ENCODE measurements at regions not wholly inside any gene's neighbourhood (a gene's known extent, or its start where the extent isn't known, plus 50 kb on each side); places are given as distances from the start of the nearest gene placed in this dataset.

GRCh38 chr15:38683382-38684242 lies 119.0 kb upstream of the RASGRP1 start:
- Mint-ChIP-seq H3K4me1 (ENCODE audit: low read depth) (peaks cover 4% of the 10 kb centered on the region), H3K36me3 (ENCODE audit: insufficient read depth) (no peaks in the 10 kb centered on the region), H3K9me3 (ENCODE audit: low read depth) (peaks cover 4% of the 10 kb centered on the region), H3K27ac (no peak overlapping the region), H3K4me3 (ENCODE audit: low read depth) (no peak overlapping the region), H3K27me3 (peaks cover 17% of the 10 kb centered on the region)
- TF ChIP-seq CTCF (IDR thresholded peaks at IDR 0.05; ENCODE audit: unreplicated experiment): peak; percentile 82
- peak; percentile 25 for DNase-seq (ENCODE audit: low spot score, unreplicated experiment)

- Mint-ChIP-seq H3K4me3 (ENCODE audit: low read depth) (no peak overlapping the region), H3K27me3 (peaks cover 14% of the 10 kb centered on the region), H3K36me3 (ENCODE audit: insufficient read depth) (no peaks in the 10 kb centered on the region), H3K4me1 (ENCODE audit: low read depth) (peaks cover 4% of the 10 kb centered on the region), H3K27ac (no peak overlapping the region), H3K9me3 (ENCODE audit: low read depth) (no peaks in the 10 kb centered on the region)
- TF ChIP-seq CTCF (IDR thresholded peaks at IDR 0.05; ENCODE audit: unreplicated experiment): no peak
- no peak for DNase-seq (ENCODE audit: low spot score, unreplicated experiment)
Measured at GRCh38 chr15:38684440-38685010, 119.9 kb upstream of the RASGRP1 start.

GRCh38 chr15:38685686-38686339 lies 121.2 kb upstream of the RASGRP1 start:
- Mint-ChIP-seq H3K27me3 (peaks cover 17% of the 10 kb centered on the region), H3K27ac (no peak overlapping the region), H3K4me1 (ENCODE audit: low read depth) (peaks cover 4% of the 10 kb centered on the region), H3K9me3 (ENCODE audit: low read depth) (no peaks in the 10 kb centered on the region), H3K4me3 (ENCODE audit: low read depth) (no peak overlapping the region), H3K36me3 (ENCODE audit: insufficient read depth) (no peaks in the 10 kb centered on the region)
- TF ChIP-seq CTCF (IDR thresholded peaks at IDR 0.05; ENCODE audit: unreplicated experiment): no peak
- DNase-seq (ENCODE audit: low spot score, unreplicated experiment): no peak

- no peaks in the 10 kb centered on the region for H3K9me3 Mint-ChIP-seq (ENCODE audit: low read depth)
- TF ChIP-seq CTCF (IDR thresholded peaks at IDR 0.05; ENCODE audit: unreplicated experiment): no peak
- no peaks in the 10 kb centered on the region for H3K36me3 Mint-ChIP-seq (ENCODE audit: insufficient read depth)
- no peak for DNase-seq (ENCODE audit: low spot score, unreplicated experiment)
- H3K4me3 Mint-ChIP-seq (ENCODE audit: low read depth): no peak overlapping the region
- H3K27ac Mint-ChIP-seq: no peak overlapping the region
- peaks cover 17% of the 10 kb centered on the region for H3K27me3 Mint-ChIP-seq
- peaks cover 4% of the 10 kb centered on the region for H3K4me1 Mint-ChIP-seq (ENCODE audit: low read depth)
Measured at GRCh38 chr15:38687340-38687739, 122.7 kb upstream of the RASGRP1 start.

GRCh38 chr15:38687775-38688495 lies 123.3 kb upstream of the RASGRP1 start:
- no peak overlapping the region for H3K4me3 Mint-ChIP-seq (ENCODE audit: low read depth)
- no peaks in the 10 kb centered on the region for H3K36me3 Mint-ChIP-seq (ENCODE audit: insufficient read depth)
- no peak overlapping the region for H3K27ac Mint-ChIP-seq
- peaks cover 4% of the 10 kb centered on the region for H3K4me1 Mint-ChIP-seq (ENCODE audit: low read depth)
- DNase-seq (ENCODE audit: low spot score, unreplicated experiment): no peak
- H3K27me3 Mint-ChIP-seq: peaks cover 20% of the 10 kb centered on the region
- TF ChIP-seq CTCF (IDR thresholded peaks at IDR 0.05; ENCODE audit: unreplicated experiment): no peak
- H3K9me3 Mint-ChIP-seq (ENCODE audit: low read depth): no peaks in the 10 kb centered on the region

All from progenitor cell of endocrine pancreas (in vitro differentiated cells).